ENCODE measurements at regions not wholly inside any gene's neighbourhood (a gene's known extent, or its start where the extent isn't known, plus 50 kb on each side); places are given as distances from the start of the nearest gene placed in this dataset.

DNA sequence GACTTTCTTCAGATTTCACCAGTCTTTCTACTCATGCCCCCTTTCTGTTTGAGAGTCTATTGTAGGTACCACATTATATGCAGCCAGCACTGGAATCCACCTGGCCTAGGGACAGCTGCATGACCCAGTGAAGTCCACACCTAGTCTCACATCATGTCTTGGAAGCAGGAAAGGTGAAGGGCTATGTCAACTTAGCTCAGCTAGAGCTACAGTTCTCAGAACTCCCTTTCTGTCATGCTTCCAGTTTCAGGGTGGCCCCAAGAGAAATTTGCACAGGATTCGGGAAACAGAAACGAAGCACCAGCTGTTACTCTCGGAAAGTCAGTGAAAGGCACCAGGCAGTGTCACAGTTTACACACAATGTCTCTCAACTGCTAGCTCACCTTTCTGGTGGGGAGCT, 51.6 kb upstream of the NLRP1 start:
- no peak for DNase-seq

DNA sequence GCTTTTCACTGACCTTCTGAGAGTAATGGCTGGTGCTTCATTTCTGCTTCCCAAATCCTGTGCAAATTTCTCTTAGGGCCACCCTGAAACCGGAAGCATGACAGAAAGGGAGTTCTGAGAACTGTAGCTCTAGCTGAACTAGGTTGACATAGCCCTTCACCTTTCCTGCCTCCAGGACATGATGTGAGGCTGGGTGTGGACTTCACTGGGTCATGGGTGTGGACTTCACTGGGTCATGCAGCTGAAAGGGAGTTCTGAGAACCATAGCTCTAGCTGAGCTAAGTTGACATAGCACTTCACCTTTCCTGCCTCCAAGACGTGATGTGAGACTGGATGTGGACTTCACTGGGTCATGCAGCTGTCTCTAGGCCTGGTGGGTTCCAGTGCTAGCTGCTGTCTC, 54.3 kb upstream of the NLRP1 start:
- DNase-seq, result no peak

DNA sequence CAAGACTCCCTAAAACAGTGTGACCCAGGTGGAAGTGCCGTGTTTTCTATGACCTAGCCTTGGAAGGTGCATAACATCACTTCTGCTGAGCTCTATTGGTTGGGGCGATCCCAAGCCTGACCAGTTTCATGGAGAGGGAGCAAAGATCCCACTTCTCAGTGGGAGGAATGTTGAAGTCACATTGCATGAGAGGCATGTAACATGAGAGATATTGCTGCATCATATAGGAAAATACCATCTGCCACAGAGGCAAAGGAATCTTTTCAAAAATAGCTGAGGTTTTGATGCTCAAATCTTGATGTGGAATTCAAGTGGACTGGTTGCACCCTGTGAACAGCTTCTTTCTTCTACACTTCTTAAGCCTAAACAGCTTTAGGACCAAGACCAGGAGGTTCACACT, 56.4 kb upstream of the NLRP1 start:
- DNase-seq, result no peak

DNA sequence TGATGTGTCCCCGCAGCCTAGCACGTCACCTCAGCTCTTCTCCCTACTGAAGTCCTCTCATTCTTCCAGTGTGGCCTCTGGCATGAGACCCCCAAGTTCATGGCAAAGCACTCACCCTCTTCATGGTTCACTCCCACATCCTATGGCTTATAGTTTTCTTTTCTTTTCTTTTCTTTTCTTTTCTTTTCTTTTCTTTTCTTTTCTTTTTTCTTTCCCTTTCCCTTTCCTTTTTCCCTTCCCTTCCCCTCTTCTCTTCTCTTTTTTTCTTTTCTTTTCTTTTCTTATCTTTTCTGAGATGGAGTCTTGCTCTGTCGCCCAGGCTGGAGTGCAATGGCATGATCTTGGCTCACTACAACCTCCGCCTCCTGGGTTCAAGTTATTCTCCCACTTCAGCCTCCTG, 58.4 kb upstream of the NLRP1 start:
- no peak for DNase-seq

DNA sequence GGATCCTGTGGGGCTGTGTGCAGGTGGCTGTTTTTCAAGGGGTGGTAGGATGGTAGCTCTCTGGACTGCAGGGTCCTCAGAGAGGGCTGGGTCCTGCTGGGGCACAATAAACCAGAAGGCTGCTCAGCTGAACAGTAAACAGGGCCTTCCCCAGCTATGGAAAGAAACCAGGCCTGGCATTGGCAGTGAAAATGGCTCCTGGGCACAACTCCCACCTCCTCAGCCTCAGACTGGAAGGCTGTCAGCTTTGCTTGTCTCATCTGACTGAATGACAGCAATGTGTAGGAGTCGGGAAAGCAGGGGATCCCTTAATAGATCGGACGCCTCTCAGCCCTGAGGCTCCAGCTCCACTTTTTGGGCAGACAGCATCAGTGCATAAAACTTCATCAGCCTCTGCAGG, 59.8 kb upstream of the NLRP1 start:
- DNase-seq, result no peak

DNA sequence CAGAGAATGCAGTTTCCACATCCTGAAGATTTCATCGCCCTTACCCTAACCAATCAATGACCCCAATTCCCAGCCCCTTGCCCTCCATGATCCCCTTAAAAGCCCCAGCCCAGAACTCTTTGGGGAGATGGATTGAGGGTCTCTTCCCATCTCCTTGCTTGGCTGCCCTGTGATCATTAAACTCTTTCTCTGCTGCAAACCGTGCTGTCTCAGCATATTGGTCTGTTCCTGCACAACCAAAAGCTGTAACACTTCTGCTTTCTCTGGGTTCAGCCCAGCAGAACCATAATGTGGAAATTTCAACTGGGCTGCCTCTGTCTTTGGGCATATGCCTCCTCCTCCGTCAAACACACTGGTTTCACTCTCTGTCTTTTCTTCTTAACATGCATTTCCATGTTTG, 67.0 kb upstream of the NLRP1 start:
- no peak for DNase-seq

DNA sequence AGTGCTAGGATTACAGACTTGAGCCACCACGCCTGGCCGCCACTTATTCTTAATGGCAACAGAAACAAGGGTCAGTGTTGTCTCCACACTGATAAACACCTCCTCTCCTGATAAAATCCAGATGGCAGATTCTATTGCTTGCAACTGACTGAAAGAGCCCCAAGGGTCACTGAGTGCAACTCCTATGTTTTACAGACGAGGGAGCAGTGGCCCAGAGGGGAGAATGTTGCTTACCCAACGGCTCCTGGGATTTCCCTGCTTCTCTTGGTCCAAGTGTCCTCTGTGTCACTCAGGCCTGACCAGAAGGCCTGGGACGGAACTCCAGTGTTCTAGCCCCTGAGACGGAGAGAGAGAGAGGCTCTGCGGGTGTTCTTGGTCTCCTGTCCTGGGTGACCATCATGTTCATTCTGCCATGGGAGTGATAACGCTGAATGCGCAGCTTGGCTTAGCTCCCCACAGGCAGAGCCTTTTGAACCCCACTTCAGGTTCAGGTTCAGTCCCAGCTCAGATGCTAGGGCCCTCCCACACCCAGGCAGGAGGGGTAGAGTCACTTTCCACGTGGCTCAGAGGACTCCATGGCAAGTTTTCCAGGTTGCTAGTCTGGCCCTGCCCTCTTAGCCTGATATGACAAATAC, 77.3 kb upstream of the NLRP1 start:
- no peak for DNase-seq

DNA sequence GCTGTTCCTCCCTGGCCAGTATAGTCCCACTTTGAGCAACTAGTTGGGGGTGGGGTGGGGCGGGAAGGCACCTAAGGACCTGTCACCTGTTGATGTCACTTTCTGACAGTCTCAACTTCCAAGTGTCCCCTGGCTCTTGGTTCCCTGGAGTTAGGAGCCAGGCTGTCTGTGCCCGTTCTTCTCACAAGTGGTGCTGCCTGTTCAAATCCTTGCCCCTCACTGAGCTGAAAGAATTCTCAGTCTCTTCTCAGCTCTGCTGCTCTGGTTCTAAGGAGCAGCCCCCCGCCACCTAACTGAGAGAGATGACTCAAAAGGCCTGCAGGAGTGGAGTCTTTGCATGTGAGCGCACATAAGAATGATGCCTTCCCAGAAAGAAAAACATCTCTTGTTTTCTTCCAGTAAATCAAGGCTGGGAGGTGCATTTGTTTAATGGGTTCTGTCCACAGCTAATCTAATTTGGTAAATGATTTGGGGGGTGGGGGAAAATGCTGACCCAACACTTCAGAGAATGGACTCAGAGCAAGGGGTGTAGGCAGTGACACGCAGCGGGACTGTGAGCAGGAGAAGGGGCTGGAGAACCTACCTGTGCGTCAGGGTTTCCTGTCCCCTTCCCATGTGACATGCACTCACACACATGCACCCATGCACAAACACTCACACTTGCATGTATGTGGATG, 78.2 kb upstream of the NLRP1 start:
- DNase-seq, result no peak

DNA sequence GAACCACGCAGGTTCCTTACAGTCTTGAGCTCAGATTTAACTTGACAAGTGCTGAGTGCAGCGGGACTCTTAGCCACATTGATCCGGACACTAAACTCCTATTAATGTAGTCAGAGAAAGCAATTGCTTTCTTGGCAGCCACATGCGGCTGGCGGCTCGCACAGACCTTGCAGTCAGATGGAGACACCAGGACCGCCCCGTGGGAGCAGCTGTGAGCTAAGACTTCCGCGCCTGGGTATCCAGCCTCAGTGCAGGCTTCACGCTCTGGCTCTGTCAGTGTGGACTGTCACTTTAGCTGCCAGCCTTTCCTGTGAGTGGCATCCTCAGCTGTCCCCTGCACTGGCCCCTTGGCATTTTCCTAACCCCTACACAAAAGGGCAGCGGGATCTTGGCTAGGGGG, 80.9 kb upstream of the NLRP1 start:
- DNase-seq, result no peak

DNA sequence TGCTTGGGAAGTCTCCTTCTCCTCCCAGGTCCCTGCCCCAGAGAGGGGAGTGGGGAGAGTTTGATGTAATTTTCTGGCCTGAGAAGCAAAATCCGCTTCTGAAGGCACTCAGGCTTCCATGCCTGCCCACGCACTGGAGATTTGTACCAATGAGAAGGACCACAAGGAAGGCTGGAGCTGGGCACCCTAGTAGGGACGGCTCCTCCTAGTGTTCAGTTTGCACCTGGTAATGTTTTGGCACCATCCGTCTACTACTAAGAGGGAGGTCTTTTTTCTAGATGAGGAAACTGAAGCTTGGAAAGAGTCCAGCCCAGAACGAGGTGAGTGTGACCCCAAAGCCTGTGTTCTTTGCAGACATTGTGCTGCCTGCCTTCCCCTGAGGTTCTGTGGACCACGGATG, 83.6 kb upstream of the NLRP1 start:
- DNase-seq, result peak in 1 of 2 experiments; percentile 3

DNA sequence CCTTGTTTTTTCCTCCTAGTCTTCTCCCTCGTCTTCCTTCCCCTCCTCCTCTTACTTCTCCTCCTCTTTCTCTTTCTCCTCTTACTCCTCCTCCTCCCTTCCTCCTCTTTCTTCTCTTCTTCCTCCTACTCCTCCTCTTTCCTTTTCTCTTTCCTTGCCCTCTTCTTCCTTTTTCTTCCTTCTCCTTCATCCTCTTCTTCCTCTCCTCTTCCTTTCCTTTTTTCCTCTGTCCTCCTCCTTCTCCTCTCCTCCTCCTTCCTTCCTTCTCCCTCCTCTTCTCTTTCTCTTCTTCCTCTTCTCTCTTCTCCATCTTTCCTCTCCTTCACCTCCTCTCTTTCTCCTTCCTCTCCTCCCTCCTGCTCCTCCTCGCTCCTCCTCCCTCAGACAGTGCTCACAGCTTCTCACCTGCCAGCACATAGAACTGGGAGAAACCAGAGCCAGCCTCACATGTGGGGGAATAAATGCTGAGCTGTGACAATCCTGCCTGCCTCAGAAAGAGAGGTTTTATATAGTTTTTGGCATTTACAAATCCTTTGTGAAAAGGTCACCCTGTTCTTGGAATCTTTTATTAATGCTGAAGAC, 84.3 kb upstream of the NLRP1 start:
- DNase-seq, result no peak

DNA sequence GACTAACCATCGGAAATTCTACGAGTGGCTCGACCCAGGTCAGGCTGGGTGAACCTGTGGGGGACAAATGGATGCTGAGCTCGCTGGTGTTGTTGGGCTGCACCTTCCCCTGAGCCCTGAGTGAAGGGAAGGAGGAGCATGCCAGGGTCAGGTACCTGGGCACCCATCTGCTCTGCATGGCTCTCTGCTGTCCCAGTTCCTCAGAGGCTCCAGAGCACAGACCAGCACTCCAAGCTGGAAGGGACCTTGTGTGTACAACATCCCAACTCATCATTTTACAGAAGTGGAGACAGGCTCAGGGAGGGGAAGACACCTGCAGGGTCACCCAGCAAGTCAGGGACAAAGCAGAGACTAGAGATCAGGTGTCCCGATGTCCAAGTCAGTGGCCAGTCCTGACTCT, 84.9 kb upstream of the NLRP1 start:
- no peak for DNase-seq

DNA sequence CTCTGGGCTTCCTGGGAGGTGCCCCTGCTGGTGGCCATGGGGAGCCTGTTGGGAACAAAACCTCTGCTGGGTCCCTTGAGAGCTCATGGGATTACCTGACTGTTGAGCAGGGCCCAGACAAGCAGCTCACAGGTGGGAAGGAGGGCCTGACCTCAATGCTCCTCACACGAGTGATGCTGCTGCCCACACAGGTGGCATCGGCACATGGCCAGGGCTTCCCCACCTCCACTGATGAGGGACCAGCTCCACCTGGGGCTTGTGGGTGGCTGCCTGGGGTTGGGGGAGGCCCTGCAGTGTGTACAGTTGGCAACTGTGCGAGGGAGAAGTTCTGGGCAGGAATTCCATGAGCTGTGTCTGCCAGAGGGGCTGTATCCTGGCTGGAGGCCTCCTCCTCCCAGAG, 87.8 kb upstream of the NLRP1 start:
- DNase-seq, result no peak

DNA sequence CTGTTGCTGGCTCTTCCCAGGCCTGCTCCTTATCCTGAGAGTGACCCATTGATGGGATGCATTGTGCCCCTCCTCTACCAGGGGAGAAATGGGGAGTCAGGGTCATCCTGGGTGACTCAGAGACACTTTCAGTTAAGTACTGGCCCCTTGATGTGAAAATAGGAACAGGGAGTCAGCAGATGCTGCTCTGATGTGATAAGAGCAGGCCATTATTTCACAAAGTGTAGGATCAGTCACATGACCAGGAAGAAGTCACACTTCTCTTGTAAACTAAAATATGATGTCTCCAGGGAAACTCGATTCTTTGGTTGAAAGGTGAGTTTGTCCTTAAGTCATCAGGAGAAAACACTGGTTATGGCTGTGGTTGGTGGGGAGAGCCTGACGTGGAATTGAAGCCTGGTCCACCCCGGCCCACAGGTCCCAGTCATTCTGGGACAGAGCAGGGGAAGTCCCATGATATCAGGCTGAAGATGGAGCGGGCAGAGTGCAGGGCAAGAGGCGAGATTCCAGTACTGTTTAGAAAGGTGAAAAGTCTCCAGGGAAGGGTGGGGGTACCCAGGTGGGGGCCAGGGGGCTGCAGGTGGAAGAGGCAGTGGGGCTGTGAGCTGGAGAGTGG, 88.6 kb upstream of the NLRP1 start:
- DNase-seq, result no peak

DNA sequence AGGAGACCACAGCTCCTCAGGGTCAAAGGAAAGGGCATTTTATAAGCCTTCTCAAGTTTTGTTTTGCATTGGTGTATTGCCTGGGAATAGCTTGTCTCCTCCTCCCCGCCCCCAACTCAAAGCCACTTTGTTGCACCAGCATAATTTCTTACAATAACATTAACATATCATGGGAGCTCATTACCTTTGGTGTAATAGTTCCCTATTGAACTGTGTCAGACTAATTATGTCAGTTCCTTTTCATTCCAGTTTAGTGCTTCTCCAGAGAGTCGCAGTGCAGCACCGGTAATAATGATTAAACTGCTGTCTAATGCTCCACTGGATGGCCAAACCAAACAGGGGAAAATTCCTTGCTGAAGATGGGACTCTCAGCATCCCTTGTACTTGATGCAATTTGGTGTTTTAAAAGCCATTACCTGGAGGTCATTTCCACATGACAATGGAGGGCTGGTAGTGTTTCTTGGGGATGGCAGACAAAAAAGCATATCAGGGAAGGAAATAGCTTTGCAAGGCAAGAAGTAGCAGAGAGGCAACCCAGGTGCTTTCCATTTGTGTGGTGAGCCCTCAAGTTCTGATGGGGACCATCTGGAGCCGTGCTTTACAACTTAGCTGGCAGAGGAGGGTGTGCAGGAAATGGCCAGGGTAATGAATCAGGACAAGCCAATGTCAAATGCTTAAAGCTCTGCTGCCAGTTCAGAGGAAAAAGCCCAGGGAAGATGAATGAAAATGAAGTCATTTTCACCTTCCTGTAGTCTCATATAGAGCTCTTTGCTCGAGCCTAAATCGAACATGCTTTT, 91.5 kb upstream of the NLRP1 start:
- DNase-seq, result no peak

DNA sequence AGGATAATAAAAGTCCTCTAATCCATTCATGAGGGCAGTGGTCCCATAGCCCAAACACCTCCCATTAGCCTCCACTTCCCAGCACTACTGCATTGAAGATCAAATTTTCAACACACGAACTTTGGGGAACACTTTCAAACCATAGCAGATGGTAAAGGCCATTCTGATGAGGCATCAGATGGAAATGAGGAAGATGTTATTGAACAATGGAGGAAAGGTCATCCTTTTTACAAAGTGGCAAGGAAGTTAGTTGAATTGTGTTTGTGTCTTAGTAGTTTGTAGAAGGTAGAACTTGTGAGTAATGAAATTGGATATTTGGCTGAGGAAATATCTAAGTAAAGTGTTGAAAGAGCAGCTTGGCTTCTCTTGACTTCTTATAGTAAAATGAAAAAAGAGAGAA, 93.3 kb upstream of the NLRP1 start:
- DNase-seq, result no peak

DNA sequence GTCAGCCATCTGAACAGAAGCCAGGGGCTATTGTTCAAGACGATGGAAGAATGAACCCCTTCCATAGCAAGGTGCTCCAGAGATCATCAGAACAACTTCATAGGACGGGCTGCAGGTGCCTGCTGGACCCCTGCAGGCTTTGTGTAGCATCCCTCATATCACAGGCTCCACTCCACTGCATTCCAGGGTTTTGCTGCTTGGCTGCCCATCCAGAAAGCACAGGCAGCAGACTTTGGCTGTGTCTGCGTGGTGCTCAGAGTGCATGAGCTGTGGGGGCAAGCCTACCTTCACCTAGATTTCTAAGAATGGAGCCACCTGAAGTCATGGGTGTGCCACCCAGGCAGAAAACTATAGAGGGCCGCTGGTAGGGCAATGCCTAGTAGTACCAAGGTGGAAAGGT, 93.9 kb upstream of the NLRP1 start:
- no peak for DNase-seq

DNA sequence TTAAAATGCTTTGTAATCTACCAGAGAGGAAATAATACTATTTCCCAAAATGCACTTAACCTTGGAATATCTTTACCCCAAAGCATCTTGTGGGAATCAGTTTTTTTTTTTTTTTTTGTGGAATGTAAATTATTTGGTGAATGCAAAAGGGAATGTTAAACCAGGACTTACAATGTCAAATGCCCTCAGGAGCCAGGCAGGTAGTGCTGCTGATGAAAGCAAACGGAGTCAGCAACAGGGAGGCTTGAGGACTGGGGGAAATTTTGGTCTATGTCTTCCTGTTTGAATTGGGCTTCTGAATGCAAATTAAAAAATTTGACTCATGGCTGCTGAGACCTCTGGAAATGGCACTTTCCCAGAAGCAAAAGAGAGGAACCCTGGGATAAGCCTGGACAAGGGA, 96.5 kb upstream of the NLRP1 start:
- no peak for DNase-seq

DNA sequence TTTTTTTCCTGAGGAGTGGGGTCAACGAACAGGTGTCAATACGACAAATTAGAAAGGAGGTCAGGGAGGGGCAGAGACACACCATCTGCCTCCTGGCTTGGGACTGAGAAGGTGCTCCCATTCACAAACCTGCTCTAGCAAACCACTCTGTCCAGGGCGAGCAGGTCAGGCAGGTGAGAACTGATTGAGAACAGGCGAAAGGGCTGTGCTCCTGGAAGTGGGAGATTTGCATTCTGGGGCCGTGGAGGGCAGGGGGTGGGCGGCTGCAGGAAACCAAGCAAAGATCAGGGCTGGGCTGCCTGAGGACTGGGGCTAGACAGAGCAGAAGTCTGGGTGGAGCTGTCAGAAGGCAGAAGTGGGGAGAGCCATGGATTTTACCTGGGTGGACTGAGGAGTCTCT, 98.9 kb upstream of the NLRP1 start:
- no peak for DNase-seq

DNA sequence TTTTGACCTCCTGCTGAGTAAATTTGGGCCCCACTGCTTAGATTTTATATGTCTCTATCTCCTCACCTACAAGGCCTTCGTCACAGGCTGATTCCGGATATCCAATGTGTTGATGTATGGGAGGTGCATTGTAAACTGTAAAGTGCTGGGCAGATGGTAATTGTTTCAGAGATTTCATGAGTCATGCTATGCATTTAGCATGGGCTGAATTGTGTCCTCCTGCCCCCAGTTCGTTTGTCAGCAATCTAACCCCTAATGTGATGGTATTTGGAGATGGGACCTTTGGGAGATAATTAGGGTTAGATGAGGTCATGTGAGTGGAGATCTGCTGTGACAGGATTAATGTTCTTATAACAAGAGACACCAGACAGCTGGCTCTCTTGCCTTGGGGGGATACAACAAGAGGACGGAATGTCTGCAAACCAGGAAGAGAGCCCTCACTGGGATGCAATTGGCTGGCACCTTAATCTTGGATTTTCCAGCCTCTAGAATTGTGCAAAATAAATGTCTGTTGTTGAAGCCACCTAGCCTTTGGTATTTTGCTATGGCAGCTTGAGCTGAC, 101.8 kb upstream of the NLRP1 start:
- DNase-seq, result no peak

DNA sequence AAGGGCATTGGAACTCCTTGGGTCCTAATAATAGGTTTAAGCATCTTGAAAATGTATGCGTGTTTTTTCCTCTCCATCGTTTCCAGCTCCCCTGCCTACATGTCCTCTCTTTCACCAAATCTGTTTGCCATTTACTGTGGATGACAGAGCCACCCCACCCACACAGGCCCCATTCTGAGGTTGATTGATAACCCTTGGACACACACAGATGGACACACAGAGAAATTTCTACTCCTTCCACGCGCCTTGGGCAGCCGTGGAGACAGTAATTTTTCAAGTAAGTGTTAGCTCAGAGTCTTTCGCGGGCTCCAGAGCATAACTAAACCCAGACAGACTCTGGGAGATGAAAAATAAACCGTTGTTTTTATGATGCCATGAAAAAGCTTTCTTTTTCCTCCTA, 103.3 kb upstream of the NLRP1 start:
- DNase-seq, result no peak

DNA sequence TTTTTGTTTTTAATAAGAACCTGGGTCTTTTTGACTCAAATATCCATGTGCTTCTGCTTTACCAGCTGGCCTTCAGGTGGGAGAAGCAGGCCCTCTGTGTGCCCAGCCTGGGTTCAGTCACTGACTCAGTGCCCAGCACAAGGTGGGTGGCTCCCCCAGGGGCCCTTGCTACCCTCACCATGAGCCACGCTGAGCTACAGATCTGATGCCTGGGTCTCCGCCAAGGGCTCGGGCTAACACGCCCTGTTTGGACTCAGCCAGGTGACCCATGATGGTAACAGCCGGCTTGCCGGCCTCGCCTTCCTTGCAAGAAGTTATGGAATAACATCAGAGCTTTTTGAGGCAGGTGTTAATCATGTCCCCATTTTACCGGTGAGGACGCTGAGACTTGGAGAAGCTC, 109.5 kb upstream of the NLRP1 start:
- no peak for DNase-seq

DNA sequence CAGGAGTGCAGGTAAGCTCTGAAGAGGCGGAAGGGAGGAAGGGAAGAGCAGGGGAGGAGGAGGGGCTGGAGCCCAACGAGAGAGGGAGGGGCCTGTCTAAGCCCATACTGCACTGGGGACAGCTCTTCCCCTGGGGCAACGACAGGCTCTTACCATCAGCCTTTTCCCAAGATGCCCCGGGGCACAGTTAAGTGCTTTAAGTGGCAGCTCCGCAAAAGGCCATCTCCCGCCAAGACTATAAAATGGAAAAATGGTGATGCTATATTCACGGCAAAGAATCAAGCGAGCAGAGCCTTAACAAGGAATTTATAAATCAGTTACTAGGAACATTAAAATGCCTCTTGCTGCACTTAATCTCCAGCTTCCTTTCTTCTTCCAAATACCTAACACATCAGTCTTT, 110.2 kb upstream of the NLRP1 start:
- DNase-seq, result no peak
